TTC549 (cell line): ENCODE measurements at regions not wholly inside any gene's neighbourhood (a gene's known extent, or its start where the extent isn't known, plus 50 kb on each side); places are given as distances from the start of the nearest gene placed in this dataset.
"Not testable (repeated sequence)": the region's sequence is repeated elsewhere in the genome, so short reads cannot be mapped to it uniquely, and the experiment has no call there.

Experiments
- FAIRE-seq: peaks from 2 replicates; lab custom pipeline; 2012; peaks lifted over from hg19 to GRCh38; lab: Jason Lieb, UNC

- no peak for FAIRE-seq
Measured at GRCh38 chr3:124043023-124043422, 51.1 kb upstream of the ROPN1 start.

- FAIRE-seq, result no peak
Measured at GRCh38 chr3:124044956-124045355, 53.0 kb upstream of the ROPN1 start.

- no peak for FAIRE-seq
Measured at GRCh38 chr3:124048967-124049798, 57.3 kb upstream of the ROPN1 start.

- FAIRE-seq, result no peak
Measured at GRCh38 chr3:124051636-124052035, 59.7 kb upstream of the ROPN1 start.

- no peak for FAIRE-seq
Measured at GRCh38 chr3:124053871-124054270, 61.9 kb upstream of the ROPN1 start.

GRCh38 chr3:124056846-124057245, 64.9 kb upstream of the ROPN1 start:
- no peak for FAIRE-seq

- FAIRE-seq, result no peak
Measured at GRCh38 chr3:124057420-124057819, 65.5 kb upstream of the ROPN1 start.

- no peak for FAIRE-seq
Measured at GRCh38 chr3:124059580-124059979, 67.7 kb upstream of the ROPN1 start.

GRCh38 chr3:124063197-124063909, 71.4 kb upstream of the ROPN1 start:
- no peak for FAIRE-seq

- no peak for FAIRE-seq
Measured at GRCh38 chr3:124064050-124064449, 72.1 kb upstream of the ROPN1 start.

- FAIRE-seq, result not testable (repeated sequence)
Measured at GRCh38 chr3:124066543-124066942, 74.6 kb upstream of the ROPN1 start.

- FAIRE-seq, result not testable (repeated sequence)
Measured at GRCh38 chr3:124069706-124070105, 77.8 kb upstream of the ROPN1 start.

- FAIRE-seq, result not testable (repeated sequence)
Measured at GRCh38 chr3:124075090-124075489, 83.2 kb upstream of the ROPN1 start.

GRCh38 chr3:124075753-124076152, 83.8 kb upstream of the ROPN1 start:
- FAIRE-seq, result no peak

- FAIRE-seq, result no peak
Measured at GRCh38 chr3:124076235-124076634, 84.3 kb upstream of the ROPN1 start.

GRCh38 chr3:124078953-124079911, 87.3 kb upstream of the ROPN1 start:
- FAIRE-seq, result peak; percentile 79

- FAIRE-seq, result no peak
Measured at GRCh38 chr3:124079912-124080276, 88.0 kb upstream of the ROPN1 start.

- FAIRE-seq, result no peak
Measured at GRCh38 chr3:124082343-124082742, 90.4 kb upstream of the ROPN1 start.

GRCh38 chr3:124084022-124084881, 92.3 kb upstream of the ROPN1 start:
- no peak for FAIRE-seq

GRCh38 chr3:124088801-124089200, 96.9 kb upstream of the ROPN1 start:
- no peak for FAIRE-seq

- no peak for FAIRE-seq
Measured at GRCh38 chr3:124089214-124089613, 97.3 kb upstream of the ROPN1 start.

- no peak for FAIRE-seq
Measured at GRCh38 chr3:124091716-124092115, 99.8 kb upstream of the ROPN1 start.
